Skin of body (tissue), 1 donor: ENCODE measurements at regions not wholly inside any gene's neighbourhood (a gene's known extent, or its start where the extent isn't known, plus 50 kb on each side); places are given as distances from the start of the nearest gene placed in this dataset.
A peak's percentile ranks its signal among the peaks of the same experiment; 100 is the strongest.
"Not testable (repeated sequence)": the region's sequence is repeated elsewhere in the genome, so short reads cannot be mapped to it uniquely, and the experiment has no call there.

Experiments
- DNase-seq: peaks from one replicate; lab custom pipeline; 2025; lab: John Stamatoyannopoulos, UW

- no peak for DNase-seq
Observed at GRCh38 chr4:165767671-165768070, 105.4 kb upstream of the TLL1 start.

GRCh38 chr4:165768281-165768680 is 104.8 kb upstream of the TLL1 start:
- DNase-seq = no peak

GRCh38 chr4:165774326-165774725 is 98.7 kb upstream of the TLL1 start:
- DNase-seq = no peak

DNA sequence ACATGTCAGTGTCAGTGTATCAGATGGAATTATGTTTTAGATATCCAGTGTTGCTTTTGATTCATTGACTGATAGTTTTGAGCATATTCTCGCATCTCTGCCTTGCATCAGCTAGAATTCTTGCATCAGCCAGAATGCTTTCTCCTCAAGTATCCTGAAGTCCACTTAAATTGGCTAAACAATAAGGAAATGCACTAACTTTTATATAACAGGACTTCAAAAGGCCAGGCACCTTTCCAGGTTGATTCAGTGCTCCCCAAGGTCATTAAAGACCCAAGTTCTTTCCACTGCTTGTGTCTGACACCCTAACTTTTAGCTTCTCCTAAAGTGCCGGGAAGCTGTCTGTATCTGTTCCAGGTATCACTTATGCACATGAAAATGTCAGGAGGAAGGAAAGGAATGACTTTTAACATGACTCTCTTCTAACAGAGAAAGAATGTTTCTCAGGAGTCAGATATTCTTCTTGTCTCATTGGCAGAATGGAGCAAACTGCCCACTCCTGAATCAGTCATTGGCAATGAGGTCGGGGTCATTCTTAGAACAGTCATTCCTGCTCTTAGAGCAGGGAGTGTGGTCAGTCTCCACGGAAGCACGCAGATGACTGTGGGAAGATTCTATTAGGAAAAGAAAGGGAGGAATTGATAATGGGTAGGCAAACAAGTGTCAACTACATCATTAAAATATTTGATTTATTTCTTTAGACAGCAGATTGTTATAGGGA is 92.9 kb upstream of the TLL1 start:
- no peak for DNase-seq

DNA sequence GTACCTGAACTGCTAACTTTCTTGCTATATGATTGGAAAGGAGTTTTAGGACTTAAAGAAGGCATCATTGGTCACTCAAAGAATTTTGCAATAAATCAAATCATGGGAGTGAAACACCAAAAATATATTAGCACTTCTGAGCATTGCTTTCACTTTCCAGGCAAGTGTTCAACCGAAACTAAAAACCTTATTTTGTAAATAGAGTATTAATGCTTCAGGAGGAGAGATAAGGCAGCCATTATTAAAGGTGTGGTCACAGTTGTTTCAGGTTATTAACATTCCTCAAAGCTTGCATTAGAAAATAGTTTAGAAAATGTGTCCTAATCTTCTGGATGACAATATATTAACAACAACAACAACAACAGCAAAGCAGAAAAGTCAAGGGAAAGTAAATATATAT is 92.3 kb upstream of the TLL1 start:
- no peak for DNase-seq

- no peak for DNase-seq
Observed at GRCh38 chr4:165782623-165783022, 90.4 kb upstream of the TLL1 start.

- no peak for DNase-seq
Observed at GRCh38 chr4:165783626-165784025, 89.4 kb upstream of the TLL1 start.

- DNase-seq = no peak
Observed at GRCh38 chr4:165784672-165785071, 88.4 kb upstream of the TLL1 start.

DNA sequence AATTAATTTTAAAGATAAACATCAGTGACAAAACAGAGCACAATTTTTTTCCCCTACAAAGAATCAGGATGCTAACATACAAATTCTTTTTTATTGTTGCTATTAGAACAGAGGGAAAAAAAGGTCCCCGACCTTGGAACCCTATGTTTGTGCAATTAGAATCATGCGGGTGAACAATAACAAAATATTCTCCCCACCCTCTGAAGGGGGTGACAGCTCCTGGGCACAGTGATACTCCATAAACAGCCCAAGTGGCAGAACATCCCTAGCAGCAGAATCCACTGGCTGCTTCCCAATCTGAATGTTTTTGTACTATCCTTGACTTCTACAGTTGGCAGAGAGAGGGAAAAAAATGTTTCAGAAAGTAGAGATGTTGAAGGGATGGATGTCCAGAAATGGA is 87.7 kb upstream of the TLL1 start:
- no peak for DNase-seq

GRCh38 chr4:165787516-165788274 is 85.3 kb upstream of the TLL1 start:
- peak; percentile 14 for DNase-seq

DNA sequence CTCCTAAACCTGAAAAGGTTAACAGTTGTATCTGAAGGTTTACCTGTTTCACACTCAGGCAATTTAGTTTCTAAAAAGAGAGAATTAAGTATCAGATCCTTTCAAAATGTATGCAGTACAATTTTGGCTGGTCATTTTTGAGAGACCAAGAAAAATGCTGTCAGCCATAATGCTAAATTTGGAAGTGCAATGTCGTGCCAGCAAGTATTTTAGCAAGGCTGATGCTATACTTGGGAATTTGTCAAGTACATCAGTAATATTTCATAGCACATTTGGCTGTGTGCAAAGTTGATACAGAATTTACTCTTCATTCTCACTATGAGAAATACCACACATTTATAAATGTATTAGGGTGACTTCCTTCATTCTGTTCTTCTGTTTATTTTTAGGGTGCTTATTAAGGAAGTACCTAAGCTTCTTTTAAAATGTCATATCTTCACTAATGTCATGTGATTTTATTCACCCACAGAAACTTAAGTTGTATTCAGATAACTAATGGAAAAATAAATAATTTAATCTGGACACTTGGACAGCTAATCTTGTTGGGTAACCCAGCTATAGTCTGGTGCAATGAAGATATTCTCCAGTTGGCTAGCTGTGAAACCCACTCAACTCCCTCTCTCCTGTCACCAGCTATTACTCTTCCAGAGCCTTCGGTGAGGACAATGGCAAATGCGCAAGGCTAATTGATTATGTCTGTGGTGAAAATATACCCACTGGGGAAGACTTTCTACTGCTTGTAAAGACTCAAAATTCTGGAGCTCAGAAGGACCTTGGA is 84.2 kb upstream of the TLL1 start:
- DNase-seq = peak; percentile 47

GRCh38 chr4:165793236-165793635 is 79.8 kb upstream of the TLL1 start:
- peak; percentile 27 for DNase-seq

GRCh38 chr4:165794834-165795233 is 78.2 kb upstream of the TLL1 start:
- no peak for DNase-seq

- no peak for DNase-seq
Observed at GRCh38 chr4:165799384-165799815, 73.6 kb upstream of the TLL1 start.

- no peak for DNase-seq
Observed at GRCh38 chr4:165802452-165802851, 70.6 kb upstream of the TLL1 start.

DNA sequence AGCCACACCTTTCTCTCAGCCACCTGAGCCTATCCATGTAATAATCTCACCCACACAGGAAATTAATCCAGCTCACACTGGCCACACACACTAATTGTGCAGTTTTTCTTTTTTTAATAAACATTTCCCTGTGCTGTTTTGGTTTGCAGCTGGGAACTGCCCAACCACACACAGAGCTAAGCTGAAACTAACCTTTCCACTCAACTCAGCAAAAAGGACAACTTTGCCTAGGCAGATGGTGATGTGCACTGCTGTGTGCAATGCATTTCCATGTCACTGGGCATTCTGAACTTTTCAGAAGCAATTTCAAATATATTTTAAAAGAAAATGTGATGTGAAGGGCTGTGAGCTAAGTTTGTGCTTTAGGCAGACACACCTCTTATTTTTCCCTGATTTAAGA is 70.0 kb upstream of the TLL1 start:
- DNase-seq = no peak

- no peak for DNase-seq
Observed at GRCh38 chr4:165805406-165805805, 67.6 kb upstream of the TLL1 start.

- DNase-seq = peak; percentile 33
Observed at GRCh38 chr4:165806613-165807012, 66.4 kb upstream of the TLL1 start.

DNA sequence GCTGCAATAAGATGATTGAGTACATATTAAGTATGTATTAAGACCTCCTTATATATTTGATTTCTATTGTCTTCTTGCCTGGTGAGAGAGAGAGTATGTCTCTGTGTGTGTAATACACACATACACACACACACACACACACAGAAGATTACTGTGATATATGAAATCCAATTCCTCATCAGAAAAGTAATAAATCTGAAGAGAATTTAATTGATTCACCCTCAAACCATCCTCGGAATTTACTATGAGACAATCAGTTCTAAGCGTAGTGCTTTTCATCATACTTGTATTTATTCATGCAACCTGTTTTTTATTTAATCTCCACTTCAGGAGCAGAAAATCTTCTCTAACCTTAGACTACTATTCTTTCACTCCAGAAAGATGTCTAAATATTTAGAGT is 62.3 kb upstream of the TLL1 start:
- no peak for DNase-seq

DNA sequence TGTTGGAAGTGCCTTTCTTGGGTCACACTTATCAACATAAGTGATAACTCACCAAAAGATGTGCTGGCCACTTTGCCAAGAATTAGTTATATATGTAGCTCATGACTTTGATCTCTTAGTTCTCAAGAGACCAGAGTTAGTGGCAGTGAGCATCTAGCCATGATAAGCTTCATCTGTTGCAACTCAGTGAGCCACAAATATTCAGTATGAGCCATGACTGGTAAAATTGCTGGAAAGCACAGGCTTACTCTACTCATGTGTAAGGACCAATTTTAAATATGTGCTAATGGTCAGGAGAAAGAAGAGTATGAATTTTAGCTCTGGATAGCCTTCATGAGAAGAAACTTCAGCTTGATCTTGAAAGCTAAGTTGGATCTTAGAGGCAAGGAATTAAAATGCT is 59.4 kb upstream of the TLL1 start:
- no peak for DNase-seq

GRCh38 chr4:165814256-165815020 is 58.6 kb upstream of the TLL1 start:
- DNase-seq = no peak

DNA sequence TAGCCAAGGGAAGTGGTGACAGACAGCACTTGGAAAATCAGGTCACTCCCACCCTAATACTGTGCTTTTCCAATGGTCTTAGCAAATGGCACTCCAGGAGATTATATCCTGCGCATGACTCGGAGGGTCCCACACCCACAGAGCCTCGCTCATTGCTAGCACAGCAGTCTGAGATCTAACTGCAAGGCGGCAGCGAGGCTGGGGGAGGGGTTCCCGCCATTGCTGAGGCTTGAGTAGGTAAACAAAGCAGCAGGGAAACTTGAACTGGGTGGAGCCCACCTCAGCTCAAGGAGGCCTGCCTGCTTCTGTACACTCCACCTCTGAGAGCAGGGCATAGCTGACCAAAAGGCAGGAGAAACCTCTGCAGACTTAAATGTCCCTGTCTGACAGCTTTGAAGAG is 53.9 kb upstream of the TLL1 start:
- DNase-seq = not testable (repeated sequence)
